Cerebellar nuclear complex (tissue), 1 donor: ENCODE measurements at regions not wholly inside any gene's neighbourhood (a gene's known extent, or its start where the extent isn't known, plus 50 kb on each side); places are given as distances from the start of the nearest gene placed in this dataset.

Experiments
- DNase-seq, 2 experiments: peaks; one replicate each; lab custom pipeline; 2025; lab: John Stamatoyannopoulos, UW

GRCh38 chr12:115020091-115020490 lies 336.1 kb upstream of the TBX3 start:
- DNase-seq, result no peak

- no peak for DNase-seq
Measured at GRCh38 chr12:115017346-115017745, 333.4 kb upstream of the TBX3 start.

- no peak for DNase-seq
Measured at GRCh38 chr12:115013236-115013981, 329.4 kb upstream of the TBX3 start.

GRCh38 chr12:115012861-115013235 lies 328.9 kb upstream of the TBX3 start:
- no peak for DNase-seq

GRCh38 chr12:115011703-115012102 lies 327.7 kb upstream of the TBX3 start:
- no peak for DNase-seq

- no peak for DNase-seq
Measured at GRCh38 chr12:115010324-115010995, 326.5 kb upstream of the TBX3 start.

- no peak for DNase-seq
Measured at GRCh38 chr12:115008929-115009328, 325.0 kb upstream of the TBX3 start.

- DNase-seq, result no peak
Measured at GRCh38 chr12:115004470-115005146, 320.6 kb upstream of the TBX3 start.

GRCh38 chr12:115002434-115002833 lies 318.5 kb upstream of the TBX3 start:
- no peak for DNase-seq

- DNase-seq, result no peak
Measured at GRCh38 chr12:115001571-115002180, 317.7 kb upstream of the TBX3 start.

GRCh38 chr12:115000038-115000437 lies 316.1 kb upstream of the TBX3 start:
- no peak for DNase-seq

- no peak for DNase-seq
Measured at GRCh38 chr12:114998750-114999128, 314.8 kb upstream of the TBX3 start.

- DNase-seq, result no peak
Measured at GRCh38 chr12:114998118-114998749, 314.3 kb upstream of the TBX3 start.

GRCh38 chr12:114996382-114996781 lies 312.4 kb upstream of the TBX3 start:
- no peak for DNase-seq

GRCh38 chr12:114995891-114996290 lies 311.9 kb upstream of the TBX3 start:
- DNase-seq, result no peak

- DNase-seq, result no peak
Measured at GRCh38 chr12:114993165-114993564, 309.2 kb upstream of the TBX3 start.

- no peak for DNase-seq
Measured at GRCh38 chr12:114992443-114992842, 308.5 kb upstream of the TBX3 start.

- DNase-seq, result no peak
Measured at GRCh38 chr12:114990381-114990780, 306.4 kb upstream of the TBX3 start.

- DNase-seq, result no peak
Measured at GRCh38 chr12:114986849-114987248, 302.9 kb upstream of the TBX3 start.

- no peak for DNase-seq
Measured at GRCh38 chr12:114986178-114986714, 302.3 kb upstream of the TBX3 start.

- no peak for DNase-seq
Measured at GRCh38 chr12:114984634-114985061, 300.7 kb upstream of the TBX3 start.

- DNase-seq, result no peak
Measured at GRCh38 chr12:114982760-114983159, 298.8 kb upstream of the TBX3 start.
